ENCODE measurements at regions not wholly inside any gene's neighbourhood (a gene's known extent, or its start where the extent isn't known, plus 50 kb on each side); places are given as distances from the start of the nearest gene placed in this dataset.

DNA sequence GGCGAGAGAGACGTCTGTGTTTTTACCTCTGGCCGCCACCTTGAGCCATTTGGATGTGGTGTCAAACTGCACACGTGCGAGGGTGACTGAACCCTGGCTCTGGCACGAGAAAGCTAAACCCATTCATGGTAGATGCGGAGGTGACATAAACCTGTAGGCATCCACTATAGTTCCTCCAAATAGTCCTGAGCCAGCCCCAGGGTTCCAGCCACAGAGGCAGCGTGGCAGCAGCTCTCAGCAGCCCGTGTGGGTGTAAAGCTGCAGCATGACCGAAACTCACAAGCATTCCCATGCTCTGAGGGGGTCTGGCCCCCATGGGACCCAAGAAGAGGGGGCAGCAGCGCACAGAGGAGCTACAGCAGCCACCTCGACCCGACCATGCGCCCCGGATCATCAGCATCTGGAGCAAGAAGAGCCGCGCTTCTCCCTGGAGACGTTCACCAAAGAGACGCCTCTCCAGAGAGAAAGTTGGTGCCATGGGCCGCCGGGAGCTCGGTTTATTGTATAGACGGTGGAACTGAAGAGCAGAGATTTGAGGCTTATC lies 303.8 kb upstream of the IRX4 start:
- TF ChIP-seq, protein P1, sequence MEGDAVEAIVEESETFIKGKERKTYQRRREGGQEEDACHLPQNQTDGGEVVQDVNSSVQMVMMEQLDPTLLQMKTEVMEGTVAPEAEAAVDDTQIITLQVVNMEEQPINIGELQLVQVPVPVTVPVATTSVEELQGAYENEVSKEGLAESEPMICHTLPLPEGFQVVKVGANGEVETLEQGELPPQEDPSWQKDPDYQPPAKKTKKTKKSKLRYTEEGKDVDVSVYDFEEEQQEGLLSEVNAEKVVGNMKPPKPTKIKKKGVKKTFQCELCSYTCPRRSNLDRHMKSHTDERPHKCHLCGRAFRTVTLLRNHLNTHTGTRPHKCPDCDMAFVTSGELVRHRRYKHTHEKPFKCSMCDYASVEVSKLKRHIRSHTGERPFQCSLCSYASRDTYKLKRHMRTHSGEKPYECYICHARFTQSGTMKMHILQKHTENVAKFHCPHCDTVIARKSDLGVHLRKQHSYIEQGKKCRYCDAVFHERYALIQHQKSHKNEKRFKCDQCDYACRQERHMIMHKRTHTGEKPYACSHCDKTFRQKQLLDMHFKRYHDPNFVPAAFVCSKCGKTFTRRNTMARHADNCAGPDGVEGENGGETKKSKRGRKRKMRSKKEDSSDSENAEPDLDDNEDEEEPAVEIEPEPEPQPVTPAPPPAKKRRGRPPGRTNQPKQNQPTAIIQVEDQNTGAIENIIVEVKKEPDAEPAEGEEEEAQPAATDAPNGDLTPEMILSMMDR (IDR thresholded peaks at IDR 0.05): no peak
- Histone ChIP-seq H3K9me3 (no peaks in the 10 kb centered on the region), H3K27me3 (replicated peaks; ENCODE audit: insufficient read depth) (no peaks in the 10 kb centered on the region), H3K27ac (no peak overlapping the region), H3K4me1 (ENCODE audit: control insufficient read depth in 1 of 2, low read depth in 2 of 2) (no peaks in the 10 kb centered on the region), H3K4me3 (no peak overlapping the region), H3K36me3 (no peaks in the 10 kb centered on the region)
- DNase-seq (ENCODE audit: low spot score): no peak
- ATAC-seq (ENCODE audit: insufficient number of reproducible peaks, low FRiP score, low read depth): no peak

DNA sequence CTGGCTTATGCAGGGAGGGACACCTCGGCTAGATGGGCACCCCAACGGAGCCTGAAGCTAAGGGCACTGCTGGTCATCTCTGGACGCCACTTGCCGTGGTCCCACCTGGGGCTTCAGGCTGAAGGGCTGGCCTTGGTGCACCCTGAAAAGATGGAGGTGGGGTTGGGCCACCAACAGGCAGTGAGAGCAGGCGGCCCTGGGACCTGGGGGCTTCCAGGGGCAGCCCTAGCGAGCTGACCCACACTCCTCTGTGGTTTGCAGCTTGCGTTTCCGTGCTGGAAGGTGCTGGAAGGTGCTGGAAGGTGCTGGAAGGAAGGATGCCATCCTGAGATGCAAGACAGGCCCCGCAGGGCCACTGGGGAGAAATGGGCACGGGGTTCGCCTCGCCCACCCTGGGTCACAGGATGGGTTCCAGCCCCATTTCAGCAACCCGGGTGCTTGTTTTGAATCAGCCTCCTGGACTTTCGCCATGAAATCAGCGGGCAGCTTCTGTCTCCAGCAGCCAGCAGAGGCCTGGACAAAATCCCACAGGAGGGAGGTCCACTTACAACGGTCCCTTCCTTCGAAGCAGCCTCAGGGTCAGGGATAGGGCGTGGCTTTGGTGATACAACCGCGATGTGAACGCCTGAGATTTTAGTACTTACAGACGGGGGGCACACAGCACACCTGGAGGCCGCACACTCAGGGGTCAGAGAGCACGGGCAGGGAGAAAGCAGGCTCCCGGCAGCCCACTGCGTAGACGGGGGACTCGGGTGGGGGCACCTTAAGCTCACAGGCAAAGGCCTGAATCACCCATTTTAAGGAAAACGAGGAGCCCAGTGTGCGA lies 303.1 kb upstream of the IRX4 start:
- DNase-seq (ENCODE audit: low spot score) (no peak), ATAC-seq (ENCODE audit: insufficient number of reproducible peaks, low FRiP score, low read depth) (no peak)
- no peak overlapping the region for H3K27ac ChIP-seq
- no peaks in the 10 kb centered on the region for H3K9me3 ChIP-seq
- H3K36me3 ChIP-seq: no peaks in the 10 kb centered on the region
- no peak overlapping the region for H3K4me3 ChIP-seq
- H3K27me3 ChIP-seq (replicated peaks; ENCODE audit: insufficient read depth): no peaks in the 10 kb centered on the region
- TF ChIP-seq, protein P1 (IDR thresholded peaks at IDR 0.05): no peak
- H3K4me1 ChIP-seq (ENCODE audit: control insufficient read depth in 1 of 2, low read depth in 2 of 2): no peaks in the 10 kb centered on the region

DNA sequence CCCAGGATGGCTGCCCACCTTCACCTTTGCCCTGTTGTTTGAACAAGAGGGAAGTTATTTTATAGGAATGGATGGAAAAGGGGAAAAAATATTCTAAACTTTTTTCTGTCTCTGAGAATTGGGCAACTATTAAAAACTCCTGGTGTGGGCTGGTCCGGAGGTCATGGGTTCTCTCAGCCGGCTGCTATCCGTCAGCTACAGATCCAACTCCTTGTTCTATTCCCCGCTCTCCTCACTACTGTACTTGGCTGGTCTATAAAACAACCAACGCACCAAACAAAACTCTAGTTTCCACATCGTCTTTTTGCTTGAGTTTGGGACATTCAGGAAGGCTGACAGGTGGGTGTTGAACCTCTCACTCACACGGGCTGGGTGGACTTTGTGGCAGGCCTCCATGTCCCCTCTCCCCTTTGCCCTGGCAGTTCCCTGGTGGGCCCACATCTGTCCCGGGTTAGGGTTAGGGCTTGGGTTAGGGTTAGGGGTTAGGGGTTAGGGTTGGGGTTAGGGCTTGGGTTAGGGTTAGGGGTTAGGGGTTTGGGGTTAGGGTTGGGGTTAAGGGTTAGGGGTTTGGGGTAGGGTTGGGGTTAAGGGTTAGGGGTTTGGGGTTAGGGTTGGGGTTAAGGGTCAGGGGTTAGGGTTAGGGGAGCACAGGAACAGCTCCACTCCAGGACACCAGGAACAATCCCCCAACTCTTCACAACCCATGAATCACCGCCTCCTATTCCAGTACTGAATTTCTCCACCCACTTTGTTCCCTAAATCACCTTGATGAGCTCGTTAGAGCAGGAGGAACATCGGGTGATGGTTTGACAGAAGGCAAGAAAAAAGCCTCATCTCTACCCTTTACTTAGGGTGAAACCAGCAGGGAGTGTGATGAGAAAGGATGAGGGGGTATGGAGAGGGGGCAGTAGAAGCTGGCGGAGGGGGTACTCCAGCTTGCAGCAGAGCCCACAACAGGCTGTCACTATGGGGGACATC lies 302.1 kb upstream of the IRX4 start:
- H3K4me3 ChIP-seq: no peak overlapping the region
- H3K36me3 ChIP-seq: no peaks in the 10 kb centered on the region
- H3K27ac ChIP-seq: no peak overlapping the region
- ATAC-seq (ENCODE audit: insufficient number of reproducible peaks, low FRiP score, low read depth): no peak
- DNase-seq (ENCODE audit: low spot score): no peak
- H3K4me1 ChIP-seq (ENCODE audit: control insufficient read depth in 1 of 2, low read depth in 2 of 2): no peaks in the 10 kb centered on the region
- H3K9me3 ChIP-seq: no peaks in the 10 kb centered on the region
- TF ChIP-seq, protein P1 (IDR thresholded peaks at IDR 0.05): no peak
- no peaks in the 10 kb centered on the region for H3K27me3 ChIP-seq (replicated peaks; ENCODE audit: insufficient read depth)

DNA sequence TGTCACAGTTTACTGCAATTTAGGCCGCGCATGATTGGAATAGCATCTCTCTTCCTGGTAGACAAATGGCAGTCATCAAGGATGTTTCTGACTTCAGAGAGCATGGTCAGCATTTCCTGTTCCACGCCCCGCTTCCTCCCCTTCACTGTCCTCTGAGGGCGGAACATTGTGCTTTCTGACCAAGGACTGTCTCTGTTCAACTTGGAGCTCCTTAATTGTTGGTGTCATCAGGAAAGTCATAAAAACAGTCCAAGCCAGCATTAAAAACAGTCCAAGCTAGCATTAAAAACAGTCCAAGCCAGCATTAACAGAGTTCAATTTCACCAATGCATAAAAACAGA lies 301.3 kb upstream of the IRX4 start:
- no peaks in the 10 kb centered on the region for H3K36me3 ChIP-seq
- no peak overlapping the region for H3K27ac ChIP-seq
- DNase-seq (ENCODE audit: low spot score) (no peak), ATAC-seq (ENCODE audit: insufficient number of reproducible peaks, low FRiP score, low read depth) (no peak)
- no peak overlapping the region for H3K4me3 ChIP-seq
- no peaks in the 10 kb centered on the region for H3K27me3 ChIP-seq (replicated peaks; ENCODE audit: insufficient read depth)
- TF ChIP-seq, protein P1 (IDR thresholded peaks at IDR 0.05): no peak
- no peaks in the 10 kb centered on the region for H3K4me1 ChIP-seq (ENCODE audit: control insufficient read depth in 1 of 2, low read depth in 2 of 2)
- H3K9me3 ChIP-seq: no peaks in the 10 kb centered on the region
